Astrocyte of the cerebellum (primary cell): ENCODE measurements at regions not wholly inside any gene's neighbourhood (a gene's known extent, or its start where the extent isn't known, plus 50 kb on each side); places are given as distances from the start of the nearest gene placed in this dataset.

Experiments used
- DNase-seq: peaks from one replicate; pipeline ENCODE4 v3.0.0-alpha.2; 2011; ENCODE audit warnings: low read depth
- H3K4me3 ChIP-seq: 2 replicates; pipeline ENCODE4 v1.5.1; 2011; ENCODE audit warnings: mild to moderate bottlenecking, low read depth, low read length, moderate library complexity
- CTCF ChIP-seq: IDR thresholded peaks from 2 replicates; pipeline ENCODE4 v1.5.1; 2012; ENCODE audit warnings: low read length, low read depth, moderate library complexity, mild to moderate bottlenecking; ENCODE audit errors: missing control alignments
- in situ Hi-C: cut with HindIII; loops from 2 replicates; pipeline ENCODE4 v1.10.0; 2017; ENCODE audit warnings: low sequenced_read_pairs

GRCh38 chrX:4314586-4314985, 601.1 kb upstream of the PRKX start:
- no peak for TF ChIP-seq CTCF
- no peak overlapping the region for H3K4me3 ChIP-seq
- in situ Hi-C loops = loop anchor here (5.0 kb wide), 1 partner anchor 43 kb away; no protein-coding TSS in a partner anchor
- no peak for DNase-seq

- H3K4me3 ChIP-seq = no peak overlapping the region
- no peak for TF ChIP-seq CTCF
- no peak for DNase-seq
- in situ Hi-C loops = no loop called here
Observed at GRCh38 chrX:4277122-4277521, 563.7 kb upstream of the PRKX start.

- no peak for TF ChIP-seq CTCF
- DNase-seq = no peak
- no peak overlapping the region for H3K4me3 ChIP-seq
- in situ Hi-C loops = no loop called here
Observed at GRCh38 chrX:4268676-4269075, 555.2 kb upstream of the PRKX start.

GRCh38 chrX:4265036-4265435, 551.6 kb upstream of the PRKX start:
- in situ Hi-C loops = no loop called here
- TF ChIP-seq CTCF = no peak
- no peak for DNase-seq
- H3K4me3 ChIP-seq = no peak overlapping the region

- no peak for TF ChIP-seq CTCF
- no peak for DNase-seq
- in situ Hi-C loops = no loop called here
- no peak overlapping the region for H3K4me3 ChIP-seq
Observed at GRCh38 chrX:4263030-4263803, 549.8 kb upstream of the PRKX start.

GRCh38 chrX:4253092-4253491, 539.6 kb upstream of the PRKX start:
- no peak overlapping the region for H3K4me3 ChIP-seq
- DNase-seq = no peak
- in situ Hi-C loops = no loop called here
- TF ChIP-seq CTCF = no peak
